ENCODE measurements at regions not wholly inside any gene's neighbourhood (a gene's known extent, or its start where the extent isn't known, plus 50 kb on each side); places are given as distances from the start of the nearest gene placed in this dataset.

DNA sequence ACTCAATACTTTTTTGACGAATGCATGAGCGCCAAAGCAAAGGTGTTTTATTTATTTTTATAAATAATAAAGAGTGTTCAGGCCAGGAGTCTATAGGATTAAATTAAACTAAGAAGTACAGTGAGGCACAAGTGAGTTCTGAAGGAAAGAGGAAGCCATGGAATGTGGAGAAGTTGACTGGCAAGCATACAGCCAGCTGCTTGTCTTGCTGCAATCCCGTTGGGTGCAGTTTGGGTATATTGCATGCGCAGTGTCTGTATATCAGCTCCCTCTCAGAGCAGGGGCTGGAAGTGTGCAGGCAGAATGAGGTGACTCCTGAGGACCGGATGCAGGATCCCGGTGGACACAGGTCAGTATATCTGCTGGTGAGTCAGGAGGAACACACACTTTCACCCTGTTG, 315.6 kb downstream of the ZSWIM6 start:
- H3K4me1 ChIP-seq, result no peaks in the 10 kb centered on the region
- no peaks in the 10 kb centered on the region for H3K36me3 ChIP-seq (ENCODE audit: low read depth, missing control alignments)
- no peaks in the 10 kb centered on the region for H3K27me3 ChIP-seq
- H3K4me3 ChIP-seq, result no peak overlapping the region
- TF ChIP-seq POLR2A (IDR thresholded peaks at IDR 0.05), result no peak
- 85 to 96% methylated on average over 6 of the region's 6 CpGs for WGBS, 2 donors
- DNase-seq, result no peak
- no peaks in the 10 kb centered on the region for H3K9me3 ChIP-seq
- intact Hi-C loops (cut with DNase I; ENCODE audit: low total_unique reads), result no loop called here
- no peak overlapping the region for H3K27ac ChIP-seq

DNA sequence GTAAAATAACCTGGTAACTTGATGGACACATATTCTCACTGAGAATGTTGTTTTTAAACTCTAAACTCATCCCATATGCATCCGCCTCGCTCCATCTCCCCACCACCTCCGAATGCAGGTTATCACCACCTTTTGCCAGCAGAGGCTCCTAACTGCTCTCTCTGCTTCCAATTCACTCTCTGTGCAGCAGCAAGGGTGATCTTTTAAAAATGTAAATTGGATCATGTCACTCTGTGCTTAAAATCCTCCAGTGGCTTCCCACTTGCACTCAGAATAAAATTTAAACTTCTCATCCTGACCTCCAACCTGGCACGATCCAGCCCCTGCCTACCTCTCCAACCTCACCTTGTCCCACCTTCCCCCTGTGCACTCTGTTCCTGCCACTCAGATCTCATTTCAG, 317.2 kb downstream of the ZSWIM6 start:
- no peak for DNase-seq
- no peaks in the 10 kb centered on the region for H3K4me1 ChIP-seq
- H3K27ac ChIP-seq, result no peak overlapping the region
- H3K27me3 ChIP-seq, result no peaks in the 10 kb centered on the region
- 96 to 97% methylated on average over 4 of the region's 4 CpGs for WGBS, 2 donors
- intact Hi-C loops (cut with DNase I; ENCODE audit: low total_unique reads), result no loop called here
- no peak overlapping the region for H3K4me3 ChIP-seq
- no peaks in the 10 kb centered on the region for H3K36me3 ChIP-seq (ENCODE audit: low read depth, missing control alignments)
- no peaks in the 10 kb centered on the region for H3K9me3 ChIP-seq
- TF ChIP-seq, protein P1, sequence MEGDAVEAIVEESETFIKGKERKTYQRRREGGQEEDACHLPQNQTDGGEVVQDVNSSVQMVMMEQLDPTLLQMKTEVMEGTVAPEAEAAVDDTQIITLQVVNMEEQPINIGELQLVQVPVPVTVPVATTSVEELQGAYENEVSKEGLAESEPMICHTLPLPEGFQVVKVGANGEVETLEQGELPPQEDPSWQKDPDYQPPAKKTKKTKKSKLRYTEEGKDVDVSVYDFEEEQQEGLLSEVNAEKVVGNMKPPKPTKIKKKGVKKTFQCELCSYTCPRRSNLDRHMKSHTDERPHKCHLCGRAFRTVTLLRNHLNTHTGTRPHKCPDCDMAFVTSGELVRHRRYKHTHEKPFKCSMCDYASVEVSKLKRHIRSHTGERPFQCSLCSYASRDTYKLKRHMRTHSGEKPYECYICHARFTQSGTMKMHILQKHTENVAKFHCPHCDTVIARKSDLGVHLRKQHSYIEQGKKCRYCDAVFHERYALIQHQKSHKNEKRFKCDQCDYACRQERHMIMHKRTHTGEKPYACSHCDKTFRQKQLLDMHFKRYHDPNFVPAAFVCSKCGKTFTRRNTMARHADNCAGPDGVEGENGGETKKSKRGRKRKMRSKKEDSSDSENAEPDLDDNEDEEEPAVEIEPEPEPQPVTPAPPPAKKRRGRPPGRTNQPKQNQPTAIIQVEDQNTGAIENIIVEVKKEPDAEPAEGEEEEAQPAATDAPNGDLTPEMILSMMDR (IDR thresholded peaks at IDR 0.05), result no peak
- no peak for TF ChIP-seq POLR2A (IDR thresholded peaks at IDR 0.05)

DNA sequence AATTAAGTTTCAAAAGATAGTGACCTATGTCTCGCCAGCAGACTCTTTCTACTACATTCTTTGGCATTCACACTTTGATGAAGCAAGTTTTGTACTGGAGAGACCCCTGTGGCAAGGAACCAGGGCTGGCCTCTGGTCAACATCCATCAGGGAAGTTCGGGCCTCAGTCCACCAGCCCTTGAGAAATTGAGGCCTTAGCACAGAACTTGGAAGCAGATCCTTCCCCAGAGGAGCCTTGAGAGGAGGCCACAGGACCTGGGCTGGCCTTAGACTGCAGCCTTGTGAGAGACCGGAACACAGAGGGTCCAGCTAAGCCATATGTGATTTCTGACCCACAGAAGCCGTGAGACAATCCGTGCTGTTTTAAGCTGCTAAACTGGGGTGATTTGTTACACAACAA, 317.9 kb downstream of the ZSWIM6 start:
- WGBS, 2 donors, result 75 to 79% methylated on average over 5 of the region's 5 CpGs
- no peak overlapping the region for H3K27ac ChIP-seq
- H3K9me3 ChIP-seq, result no peaks in the 10 kb centered on the region
- no peaks in the 10 kb centered on the region for H3K4me1 ChIP-seq
- DNase-seq, result no peak
- intact Hi-C loops (cut with DNase I; ENCODE audit: low total_unique reads), result no loop called here
- TF ChIP-seq, protein P1 (IDR thresholded peaks at IDR 0.05), result no peak
- no peak for TF ChIP-seq POLR2A (IDR thresholded peaks at IDR 0.05)
- H3K27me3 ChIP-seq, result no peaks in the 10 kb centered on the region
- H3K36me3 ChIP-seq (ENCODE audit: low read depth, missing control alignments), result no peaks in the 10 kb centered on the region
- H3K4me3 ChIP-seq, result no peak overlapping the region

DNA sequence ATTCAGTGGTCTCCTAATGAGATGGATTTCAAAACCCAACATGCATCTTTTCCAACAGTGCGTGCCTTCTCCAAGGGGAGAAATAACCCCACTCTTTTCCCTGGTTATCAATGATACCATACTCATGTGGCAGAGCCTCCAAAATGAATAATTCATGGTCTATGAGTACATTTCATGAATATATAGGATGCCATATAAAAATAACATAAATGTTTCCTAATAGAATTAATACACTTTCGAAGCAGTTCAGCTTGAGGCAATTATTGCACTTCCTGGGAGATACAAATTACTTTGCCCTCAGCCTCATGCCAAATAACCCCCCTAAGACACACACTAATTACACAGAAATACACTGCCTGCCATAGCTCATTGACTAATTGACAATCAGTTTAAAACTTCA, 318.6 kb downstream of the ZSWIM6 start:
- DNase-seq, result no peak
- Histone ChIP-seq H3K36me3 (ENCODE audit: low read depth, missing control alignments) (no peaks in the 10 kb centered on the region), H3K4me1 (no peaks in the 10 kb centered on the region), H3K4me3 (no peak overlapping the region), H3K27me3 (no peaks in the 10 kb centered on the region), H3K27ac (no peak overlapping the region), H3K9me3 (no peaks in the 10 kb centered on the region)
- intact Hi-C loops (cut with DNase I; ENCODE audit: low total_unique reads), result no loop called here
- no peak for TF ChIP-seq POLR2A (IDR thresholded peaks at IDR 0.05)
- TF ChIP-seq, protein P1 (IDR thresholded peaks at IDR 0.05), result no peak
- WGBS, 2 donors, result 95 to 97% methylated on average over 2 of the region's 2 CpGs

DNA sequence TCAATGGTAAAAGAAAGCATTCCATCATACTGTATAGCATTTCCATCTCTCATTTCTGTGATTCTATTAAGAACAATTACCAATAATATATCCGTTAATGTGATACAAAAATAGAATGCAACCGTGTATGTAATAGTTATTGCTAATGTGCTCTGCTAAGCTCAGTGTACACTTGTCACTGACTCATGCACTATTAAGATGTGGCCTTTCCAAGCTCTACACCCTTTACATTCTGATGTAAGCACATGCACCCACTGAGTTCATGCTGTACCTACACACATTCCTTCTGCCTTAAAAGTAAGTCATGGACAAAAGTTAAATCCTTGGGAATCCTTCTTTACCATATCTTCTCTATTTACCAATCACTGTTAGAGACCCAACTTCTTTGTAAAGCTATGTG, 319.1 kb downstream of the ZSWIM6 start:
- H3K27me3 ChIP-seq, result no peaks in the 10 kb centered on the region
- no peak for DNase-seq
- H3K4me1 ChIP-seq, result no peaks in the 10 kb centered on the region
- no peaks in the 10 kb centered on the region for H3K9me3 ChIP-seq
- no peak overlapping the region for H3K4me3 ChIP-seq
- intact Hi-C loops (cut with DNase I; ENCODE audit: low total_unique reads), result no loop called here
- H3K36me3 ChIP-seq (ENCODE audit: low read depth, missing control alignments), result no peaks in the 10 kb centered on the region
- H3K27ac ChIP-seq, result no peak overlapping the region
- TF ChIP-seq POLR2A (IDR thresholded peaks at IDR 0.05), result no peak
- TF ChIP-seq, protein P1 (IDR thresholded peaks at IDR 0.05), result no peak
- WGBS, 2 donors, result 86 to 95% methylated on average over 2 of the region's 2 CpGs

All from testis (tissue), 2 donors.